Fibroblast of the aortic adventitia (primary cell): ENCODE measurements at regions not wholly inside any gene's neighbourhood (a gene's known extent, or its start where the extent isn't known, plus 50 kb on each side); places are given as distances from the start of the nearest gene placed in this dataset.

Source experiments
- DNase-seq: peaks from one replicate; pipeline ENCODE4 v3.0.0-alpha.2; 2010; ENCODE audit warnings: low read depth
- H3K4me3 ChIP-seq: 2 replicates; pipeline ENCODE4 v1.5.1; 2011; ENCODE audit warnings: low read depth, mild to moderate bottlenecking, control low read depth, low read length, moderate library complexity
- CTCF ChIP-seq: IDR thresholded peaks from 2 replicates; pipeline ENCODE4 v1.5.1; 2011; ENCODE audit warnings: mild to moderate bottlenecking, low read length, control low read depth, inconsistent platforms; ENCODE audit not compliant: insufficient read depth

- DNase-seq, result no peak
- H3K4me3 ChIP-seq, result no peak overlapping the region
Observed at GRCh38 chr11:70490723-70491558, 92.6 kb downstream of the CTTN start.

GRCh38 chr11:70491696-70492472 is 93.6 kb downstream of the CTTN start:
- DNase-seq, result no peak
- H3K4me3 ChIP-seq, result no peak overlapping the region
- no peak for TF ChIP-seq CTCF

More at GRCh38 chr11:70490723-70491558, 92.6 kb downstream of the CTTN start:
- TF ChIP-seq CTCF, result no peak

- no peak for DNase-seq
- H3K4me3 ChIP-seq, result no peak overlapping the region
- TF ChIP-seq CTCF, result no peak
Observed at GRCh38 chr11:70493089-70493474, 94.8 kb downstream of the CTTN start.

GRCh38 chr11:70493891-70494290 is 95.6 kb downstream of the CTTN start:
- no peak for TF ChIP-seq CTCF
- DNase-seq, result no peak
- no peak overlapping the region for H3K4me3 ChIP-seq

DNA sequence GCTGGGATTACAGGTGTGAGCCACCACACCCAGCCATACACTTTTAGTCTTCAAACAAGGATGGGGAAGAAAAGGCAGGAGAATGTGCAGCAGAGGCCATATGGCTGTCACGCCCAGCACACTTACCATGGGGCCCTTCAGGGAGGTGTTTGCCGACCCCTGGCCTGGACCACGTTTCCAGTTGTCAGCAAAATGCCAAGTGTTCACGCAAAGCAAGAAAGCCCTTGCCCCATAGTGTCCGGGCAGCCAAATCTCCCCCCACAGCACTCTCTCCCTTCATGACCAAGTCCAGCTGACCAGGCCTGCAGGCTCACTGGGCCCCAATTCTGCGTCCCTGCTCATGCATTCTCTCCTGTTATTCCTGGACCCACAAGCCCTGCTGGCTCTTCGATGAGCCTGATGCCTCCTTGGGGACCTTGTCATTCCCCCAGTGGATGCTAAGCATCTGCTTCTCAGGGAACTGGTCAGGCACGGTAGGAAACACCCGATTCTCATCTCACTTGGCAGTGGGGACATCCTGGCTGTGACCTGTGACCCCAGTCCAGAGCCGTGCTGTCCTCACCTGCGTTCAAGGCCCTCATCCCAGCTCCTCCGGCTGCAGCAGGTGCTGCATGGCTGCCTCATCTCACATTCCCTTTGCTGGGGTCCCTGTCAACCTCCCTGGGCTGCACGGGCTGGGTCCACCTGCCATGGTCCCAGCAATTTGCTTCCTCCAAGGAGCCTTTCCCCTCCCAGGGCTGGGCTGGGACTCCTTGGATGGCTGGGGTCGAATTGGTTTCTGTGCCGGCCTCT is 96.4 kb downstream of the CTTN start:
- no peak for TF ChIP-seq CTCF
- H3K4me3 ChIP-seq, result no peak overlapping the region
- no peak for DNase-seq
